Fibroblast of lung (primary cell): ENCODE measurements at regions not wholly inside any gene's neighbourhood (a gene's known extent, or its start where the extent isn't known, plus 50 kb on each side); places are given as distances from the start of the nearest gene placed in this dataset.

Experiments used
- CTCF ChIP-seq, 2 donors: IDR thresholded peaks in 1 of 2; conservative IDR thresholded peaks in 1 of 2; 1 replicate in 1 of 2; 2 replicates in 1 of 2; pipeline ENCODE4 v1.5.1; 2011 to 2012; ENCODE audit warnings: low read length in 2 of 2, control low read depth in 1 of 2, inconsistent platforms in 1 of 2, low read depth in 1 of 2, mild to moderate bottlenecking in 1 of 2
- EZH2 ChIP-seq: IDR thresholded peaks from 2 replicates; pipeline ENCODE4 v1.5.1; 2012; ENCODE audit warnings: low read length, control low read depth, mild to moderate bottlenecking; ENCODE audit errors: missing control alignments

- TF ChIP-seq CTCF (conservative IDR thresholded peaks at IDR 0.05 in 1 of 2, IDR thresholded peaks at IDR 0.05 in 1 of 2; ENCODE audit: low read depth in 1 of 2, low read length in 2 of 2), result no peak
- TF ChIP-seq EZH2, result no peak
These were observed 730.8 kb upstream of the CITED2 start for GRCh38 chr6:140105241-140105640.
